ENCODE measurements at regions not wholly inside any gene's neighbourhood (a gene's known extent, or its start where the extent isn't known, plus 50 kb on each side); places are given as distances from the start of the nearest gene placed in this dataset.

- no peaks in the 10 kb centered on the region for H3K4me1 ChIP-seq
- no peaks in the 10 kb centered on the region for H3K36me3 ChIP-seq
- intact Hi-C loops (cut with micrococcal nuclease): no loop called here
- H3K4me3 ChIP-seq: no peak overlapping the region
- H3K9me3 ChIP-seq (replicated peaks): no peaks in the 10 kb centered on the region
- no peaks in the 10 kb centered on the region for H3K27me3 ChIP-seq (ENCODE audit: low read depth)
- no peak overlapping the region for H3K27ac ChIP-seq (replicated peaks)
- no peak for TF ChIP-seq CTCF (IDR thresholded peaks at IDR 0.05; ENCODE audit: borderline replicate concordance)
- DNase-seq: no peak
Observed at GRCh38 chr1:81053826-81054225, 746.9 kb upstream of the ADGRL2 start.

DNA sequence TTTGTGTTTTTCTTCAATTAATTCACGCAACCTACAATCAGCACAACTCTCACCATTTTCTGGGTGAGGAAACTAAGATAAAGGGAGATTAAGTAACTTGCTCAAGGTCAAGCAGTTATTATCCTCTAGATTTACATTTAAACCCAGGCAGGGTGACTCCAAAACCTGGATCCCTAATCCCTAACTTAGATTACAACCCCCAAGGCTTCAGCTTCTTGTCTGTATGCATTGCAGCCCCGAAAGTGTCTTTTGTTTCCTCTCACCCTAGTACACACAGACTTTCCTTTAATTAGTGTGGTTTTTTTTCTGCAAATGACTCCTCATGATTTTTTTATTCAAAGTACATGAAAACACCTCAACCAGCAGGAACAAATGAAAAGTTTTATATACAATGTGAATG lies 748.6 kb upstream of the ADGRL2 start:
- no peaks in the 10 kb centered on the region for H3K9me3 ChIP-seq (replicated peaks)
- no peak for DNase-seq
- no peak overlapping the region for H3K4me3 ChIP-seq
- TF ChIP-seq CTCF (IDR thresholded peaks at IDR 0.05; ENCODE audit: borderline replicate concordance): no peak
- no peaks in the 10 kb centered on the region for H3K36me3 ChIP-seq
- H3K4me1 ChIP-seq: no peaks in the 10 kb centered on the region
- no peak overlapping the region for H3K27ac ChIP-seq (replicated peaks)
- intact Hi-C loops (cut with micrococcal nuclease): no loop called here
- H3K27me3 ChIP-seq (ENCODE audit: low read depth): no peaks in the 10 kb centered on the region

DNA sequence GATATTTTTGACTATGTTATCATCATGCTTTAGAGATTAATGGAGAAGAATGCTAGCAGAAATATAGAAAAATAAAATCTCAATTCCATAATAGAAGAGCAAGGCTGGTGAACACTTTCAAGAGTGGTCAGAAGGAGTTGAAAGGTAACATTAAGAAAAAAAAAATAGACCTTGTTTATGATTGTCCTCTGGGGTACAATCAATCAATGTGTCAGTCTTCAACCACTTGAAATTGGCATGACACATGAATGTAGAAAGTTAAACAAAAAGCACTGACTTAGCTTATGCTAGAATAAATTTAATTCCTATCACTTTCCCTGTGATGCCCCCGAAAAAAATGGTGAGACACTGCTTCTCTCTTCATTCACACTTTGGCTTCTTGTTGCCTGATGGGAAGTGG lies 750.3 kb upstream of the ADGRL2 start:
- no peak for TF ChIP-seq CTCF (IDR thresholded peaks at IDR 0.05; ENCODE audit: borderline replicate concordance)
- H3K27me3 ChIP-seq (ENCODE audit: low read depth): no peaks in the 10 kb centered on the region
- H3K9me3 ChIP-seq (replicated peaks): no peaks in the 10 kb centered on the region
- no peak for DNase-seq
- no peaks in the 10 kb centered on the region for H3K4me1 ChIP-seq
- H3K4me3 ChIP-seq: no peak overlapping the region
- intact Hi-C loops (cut with micrococcal nuclease): no loop called here
- no peaks in the 10 kb centered on the region for H3K36me3 ChIP-seq
- H3K27ac ChIP-seq (replicated peaks): no peak overlapping the region

DNA sequence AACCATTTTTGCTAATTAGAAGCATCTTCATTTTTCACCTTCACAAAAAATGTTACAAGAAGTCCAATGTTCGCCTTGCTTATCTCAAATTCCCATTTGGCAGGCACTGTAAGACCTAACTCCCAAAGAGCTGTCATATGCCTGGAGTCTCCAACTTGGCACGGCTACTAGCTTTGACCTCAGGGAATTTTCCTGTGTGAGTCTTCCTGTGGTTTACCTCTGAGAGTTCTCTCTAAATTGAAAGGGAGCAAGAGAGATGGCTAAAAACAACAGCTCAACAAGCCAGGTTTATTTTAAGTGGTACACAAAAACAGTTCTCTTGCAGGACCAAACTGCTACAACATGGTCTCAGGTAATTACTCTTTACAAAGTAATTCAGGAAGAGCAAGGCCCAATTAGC lies 756.0 kb upstream of the ADGRL2 start:
- H3K36me3 ChIP-seq: no peaks in the 10 kb centered on the region
- H3K27me3 ChIP-seq (ENCODE audit: low read depth): no peaks in the 10 kb centered on the region
- intact Hi-C loops (cut with micrococcal nuclease): no loop called here
- TF ChIP-seq CTCF (IDR thresholded peaks at IDR 0.05; ENCODE audit: borderline replicate concordance): no peak
- H3K27ac ChIP-seq (replicated peaks): no peak overlapping the region
- no peaks in the 10 kb centered on the region for H3K9me3 ChIP-seq (replicated peaks)
- H3K4me1 ChIP-seq: no peaks in the 10 kb centered on the region
- DNase-seq: no peak
- no peak overlapping the region for H3K4me3 ChIP-seq

GRCh38 chr1:81042225-81042624 lies 758.5 kb upstream of the ADGRL2 start:
- no peak for TF ChIP-seq CTCF (IDR thresholded peaks at IDR 0.05; ENCODE audit: borderline replicate concordance)
- Histone ChIP-seq H3K27ac (replicated peaks) (no peak overlapping the region), H3K36me3 (no peaks in the 10 kb centered on the region), H3K4me1 (no peaks in the 10 kb centered on the region), H3K27me3 (ENCODE audit: low read depth) (no peaks in the 10 kb centered on the region), H3K9me3 (replicated peaks) (no peaks in the 10 kb centered on the region), H3K4me3 (no peak overlapping the region)
- no peak for DNase-seq
- intact Hi-C loops (cut with micrococcal nuclease): no loop called here

DNA sequence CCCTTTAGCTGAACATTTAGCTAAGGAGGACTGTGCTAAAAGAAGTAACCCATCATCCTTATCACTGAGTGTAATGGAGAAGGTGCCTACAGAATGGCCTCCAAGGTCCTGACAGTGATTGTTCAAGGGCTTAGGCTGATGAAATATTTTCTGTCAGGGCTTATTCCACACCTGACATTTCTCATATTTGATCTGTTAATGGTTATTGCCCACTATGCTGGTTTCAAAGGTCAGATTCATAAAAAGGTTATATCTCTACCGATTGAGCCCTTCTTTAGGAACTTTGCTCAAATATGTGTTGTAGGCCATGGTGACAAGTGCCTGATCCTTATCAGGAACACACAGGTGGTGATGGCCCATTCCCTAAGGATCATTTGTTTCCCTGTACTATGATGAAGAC lies 766.4 kb upstream of the ADGRL2 start:
- Histone ChIP-seq H3K36me3 (no peaks in the 10 kb centered on the region), H3K9me3 (replicated peaks) (no peaks in the 10 kb centered on the region), H3K4me3 (no peak overlapping the region), H3K27me3 (ENCODE audit: low read depth) (no peaks in the 10 kb centered on the region), H3K27ac (replicated peaks) (no peak overlapping the region), H3K4me1 (no peaks in the 10 kb centered on the region)
- no peak for TF ChIP-seq CTCF (IDR thresholded peaks at IDR 0.05; ENCODE audit: borderline replicate concordance)
- no peak for DNase-seq
- intact Hi-C loops (cut with micrococcal nuclease): no loop called here
